ENCODE measurements at regions not wholly inside any gene's neighbourhood (a gene's known extent, or its start where the extent isn't known, plus 50 kb on each side); places are given as distances from the start of the nearest gene placed in this dataset.

GRCh38 chr13:105338006-105338405 lies 1197.5 kb downstream of the EFNB2 start:
- TF ChIP-seq CTCF (tag by site-specific recombination; IDR thresholded peaks at IDR 0.05) (no peak), ELK4 (IDR thresholded peaks at IDR 0.05; ENCODE audit: borderline replicate concordance, low read depth, low read length) (no peak), ZBTB48 (tag by site-specific recombination; IDR thresholded peaks at IDR 0.05) (no peak), YY1 (tag by site-specific recombination; IDR thresholded peaks at IDR 0.05) (no peak), ZBTB26 (tag by site-specific recombination; optimal IDR thresholded peaks at IDR 0.05) (no peak), ZNF747 (tag by site-specific recombination; IDR thresholded peaks at IDR 0.05) (no peak), ZNF311 (tag by site-specific recombination; IDR thresholded peaks at IDR 0.05; ENCODE audit: borderline replicate concordance) (no peak)
